ENCODE measurements at regions not wholly inside any gene's neighbourhood (a gene's known extent, or its start where the extent isn't known, plus 50 kb on each side); places are given as distances from the start of the nearest gene placed in this dataset.
"Not testable (repeated sequence)": the region's sequence is repeated elsewhere in the genome, so short reads cannot be mapped to it uniquely, and the experiment has no call there.

- DNase-seq = no peak
These were observed 394.9 kb upstream of the RGS17 start for GRCh38 chr6:153525998-153526397.

DNA sequence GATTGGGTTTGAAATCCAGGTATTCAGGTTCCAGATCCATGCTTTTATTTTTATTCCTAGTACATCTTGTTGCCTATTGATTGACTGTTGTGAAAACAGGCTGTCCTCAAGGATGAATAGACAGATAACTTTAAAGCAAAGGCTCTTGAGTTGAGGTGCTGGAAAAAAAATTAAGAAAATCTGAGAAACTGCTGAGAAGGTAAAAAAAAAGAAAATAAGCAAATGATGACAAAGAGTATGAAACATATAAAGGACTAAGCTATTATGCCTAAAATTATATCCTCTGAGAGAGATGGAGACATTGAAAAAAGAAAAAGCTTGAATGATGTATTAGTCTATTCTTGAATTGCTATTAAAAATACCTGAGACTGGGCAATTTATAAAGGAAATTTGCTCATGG is 392.3 kb upstream of the RGS17 start:
- no peak for DNase-seq

DNA sequence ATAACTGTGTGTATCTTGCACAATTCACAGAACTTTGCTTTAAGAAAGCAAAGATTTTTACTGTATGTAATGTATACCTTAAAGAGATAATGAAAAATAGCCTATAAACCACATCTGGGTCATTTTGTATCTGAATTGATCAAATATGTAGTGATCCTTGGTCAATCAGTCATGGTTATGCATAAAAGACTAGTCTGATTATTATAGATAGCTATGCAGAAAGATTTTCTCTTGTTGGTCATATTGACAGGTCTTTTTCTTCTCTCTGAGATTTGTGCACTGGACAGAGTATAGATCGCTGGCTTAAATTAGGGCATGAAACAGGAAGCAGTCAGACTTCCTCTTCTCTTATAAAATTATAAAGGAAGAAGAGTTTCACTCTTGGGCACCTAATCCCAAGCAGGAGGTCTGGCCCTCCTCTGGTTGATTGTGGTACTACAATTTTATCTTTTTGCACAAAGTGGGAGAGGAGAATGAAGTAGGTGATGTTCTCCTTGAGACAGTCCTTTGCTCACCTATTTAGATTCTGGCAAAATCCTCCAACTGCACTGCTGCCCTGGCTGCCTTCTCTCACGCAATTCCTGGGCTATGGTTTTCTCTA is 380.9 kb upstream of the RGS17 start:
- DNase-seq = peak; percentile 17

DNA sequence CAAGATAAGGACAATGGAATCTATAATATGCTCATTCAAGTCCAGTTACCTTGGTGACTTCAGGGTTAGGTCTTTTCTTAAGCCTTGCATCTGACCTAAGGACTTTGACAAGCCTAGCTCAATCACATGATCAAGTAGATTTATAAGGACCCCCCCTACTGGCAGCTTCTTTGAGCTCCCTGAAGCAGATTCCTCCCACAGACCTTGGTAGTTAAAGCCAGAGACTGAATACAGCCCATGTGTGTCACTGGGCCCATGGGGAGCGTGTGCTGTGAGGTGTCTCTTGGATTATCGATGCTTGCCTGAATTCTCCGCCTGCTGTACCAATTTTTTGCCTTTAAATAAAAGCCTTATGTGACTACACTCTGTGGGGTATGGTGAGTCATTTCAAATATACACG is 372.7 kb upstream of the RGS17 start:
- DNase-seq = peak; percentile 27

GRCh38 chr6:153493501-153493900 is 362.4 kb upstream of the RGS17 start:
- no peak for DNase-seq

DNA sequence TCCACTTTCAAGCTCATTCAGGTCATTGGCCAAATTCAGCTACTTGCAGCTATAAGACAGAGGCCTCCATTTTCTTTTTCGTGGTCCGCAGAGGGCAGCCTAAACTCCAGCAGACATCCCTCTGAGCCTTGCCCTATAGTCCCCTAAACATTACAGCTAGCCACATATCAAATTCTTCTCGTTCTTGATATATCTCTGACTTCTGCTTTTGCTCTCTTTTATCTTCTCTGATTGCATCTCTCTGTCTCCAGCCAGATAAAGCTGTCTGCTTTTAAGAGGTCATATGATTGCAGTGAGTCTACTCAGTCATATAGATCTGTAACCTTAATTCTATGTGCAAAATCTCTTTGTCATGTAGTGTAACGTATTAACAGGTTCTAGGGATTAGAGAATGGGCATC is 358.4 kb upstream of the RGS17 start:
- DNase-seq = no peak

DNA sequence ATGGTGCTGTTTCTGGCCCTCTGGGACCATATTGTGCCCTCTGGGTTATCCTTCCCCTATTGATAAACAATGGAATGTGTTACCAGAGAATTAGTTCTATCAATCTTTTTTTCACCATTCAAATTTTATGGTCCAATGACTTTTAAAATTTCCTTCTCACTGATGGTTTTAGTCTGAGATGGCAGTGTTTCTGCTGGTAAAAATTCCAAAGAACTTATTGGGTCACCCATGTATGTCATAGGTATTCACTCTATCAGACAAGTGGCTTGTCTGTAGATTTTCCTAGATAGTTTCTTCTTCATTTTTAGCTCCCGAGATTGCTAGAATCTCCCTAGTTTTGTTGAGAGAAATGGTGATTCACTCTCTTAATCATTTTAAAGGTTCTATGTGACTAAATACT is 357.2 kb upstream of the RGS17 start:
- DNase-seq = no peak

DNA sequence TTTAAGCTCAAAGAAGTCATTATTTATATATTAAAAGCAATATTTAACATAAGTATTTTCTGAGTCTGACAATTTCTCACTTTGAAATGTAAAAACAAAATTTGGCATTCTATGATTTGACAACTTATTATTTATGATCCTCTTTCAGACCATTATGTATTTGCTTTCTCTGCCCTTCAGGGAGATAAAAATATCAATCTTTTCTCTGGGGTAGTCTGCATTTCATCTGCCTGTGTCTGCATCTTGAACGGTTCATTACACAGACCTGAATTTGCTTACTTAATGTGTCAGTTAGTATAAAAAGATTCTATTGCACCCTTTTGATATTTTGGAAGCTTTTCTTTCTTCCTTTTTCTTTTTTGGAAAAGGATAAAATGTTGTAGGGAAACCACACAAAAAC is 354.0 kb upstream of the RGS17 start:
- no peak for DNase-seq

DNA sequence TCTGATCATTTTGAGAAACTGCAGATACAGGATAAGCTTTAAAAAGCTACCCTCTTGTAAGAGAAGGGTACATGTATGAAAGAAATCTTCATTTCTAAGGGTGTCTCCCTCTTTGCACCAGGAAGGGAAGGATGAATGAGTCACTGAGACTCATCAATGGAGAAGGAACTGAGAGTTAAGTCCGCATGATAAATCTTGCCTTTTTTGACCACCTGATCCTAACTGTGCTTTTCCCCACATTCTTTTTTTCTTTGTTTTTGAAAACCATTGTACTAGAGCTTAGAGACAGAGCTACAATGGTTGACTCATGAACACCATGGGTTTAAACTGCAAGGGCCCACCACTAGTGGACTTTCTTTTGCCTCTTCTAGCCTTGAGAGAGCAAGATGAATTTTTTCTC is 353.0 kb upstream of the RGS17 start:
- no peak for DNase-seq

- DNase-seq = no peak
These were observed 345.2 kb upstream of the RGS17 start for GRCh38 chr6:153476243-153476642.

- no peak for DNase-seq
These were observed 334.0 kb upstream of the RGS17 start for GRCh38 chr6:153465050-153465449.

DNA sequence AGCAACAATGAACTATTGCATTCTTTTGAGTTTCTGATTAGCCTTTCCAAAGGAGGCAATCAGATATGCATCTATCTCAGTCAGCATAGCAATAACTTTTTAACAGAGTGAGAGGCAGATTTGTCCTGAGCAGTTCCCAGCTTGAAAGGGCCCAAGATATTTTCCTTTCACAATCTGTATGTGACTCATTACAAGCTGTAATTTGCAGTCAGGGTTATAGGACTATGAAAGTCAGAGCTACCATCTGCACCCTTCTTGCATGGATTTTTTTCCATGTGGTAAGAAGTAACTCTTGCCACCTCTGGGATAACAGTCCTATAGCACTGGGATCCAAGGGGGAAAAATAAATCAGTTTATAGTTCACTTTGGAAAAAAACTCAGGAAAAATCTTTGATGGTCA is 318.2 kb upstream of the RGS17 start:
- DNase-seq = no peak

DNA sequence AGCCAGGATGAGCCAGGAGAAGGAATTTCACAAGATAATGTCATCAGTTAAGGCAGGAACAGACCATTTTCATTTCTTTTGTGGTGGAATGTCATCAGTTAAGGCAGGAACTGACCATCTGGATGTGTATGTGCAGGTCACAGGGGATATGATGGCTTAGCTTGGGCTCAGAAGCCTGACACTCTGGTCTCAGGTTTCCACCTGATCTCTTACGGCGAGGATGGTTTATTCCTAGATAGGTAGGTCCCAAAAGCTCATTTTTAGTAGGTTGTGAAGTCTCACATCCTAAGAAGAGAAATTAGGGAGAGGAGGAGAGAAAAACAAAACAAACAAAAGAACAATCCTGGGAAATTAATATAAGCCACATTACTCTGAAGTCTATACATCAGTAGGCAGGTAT is 311.7 kb upstream of the RGS17 start:
- DNase-seq = not testable (repeated sequence)

DNA sequence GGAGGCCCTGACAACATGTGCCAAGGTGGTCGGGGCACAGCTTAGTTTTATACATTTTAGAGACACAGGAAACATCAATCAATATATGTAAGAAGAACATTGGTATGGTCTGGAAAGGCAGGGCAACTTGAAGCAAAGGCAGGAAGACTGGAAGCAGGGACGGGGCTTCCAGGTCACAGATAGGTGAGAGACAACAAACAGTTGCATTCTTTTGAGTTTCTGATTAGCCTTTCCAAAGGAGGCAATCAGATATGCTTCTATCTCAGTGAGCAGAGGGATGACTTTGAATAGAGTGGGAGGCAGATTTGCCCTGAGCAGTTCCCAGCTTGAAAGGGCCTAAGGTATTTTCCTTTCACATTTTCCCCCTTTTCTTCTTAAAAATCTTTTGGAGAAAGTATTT is 311.0 kb upstream of the RGS17 start:
- no peak for DNase-seq

DNA sequence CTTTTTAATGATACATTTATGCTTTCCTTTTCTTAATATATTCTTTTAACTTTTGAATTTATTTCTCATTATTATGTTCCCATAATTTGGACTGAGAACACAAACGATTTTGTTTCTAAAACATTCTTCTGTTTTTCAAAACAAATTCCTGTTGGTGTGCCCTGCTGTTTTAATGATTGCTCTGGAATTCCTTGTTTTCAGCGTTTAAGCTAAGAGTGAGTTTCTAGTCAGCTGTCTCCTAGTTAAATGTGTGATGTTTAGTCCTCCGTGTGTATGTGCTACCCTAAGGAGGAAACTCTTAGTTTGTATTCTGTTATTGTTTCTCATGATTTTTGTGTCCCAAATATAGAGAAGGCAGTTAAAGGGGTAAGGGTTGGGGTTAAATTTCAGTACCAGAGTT is 306.1 kb upstream of the RGS17 start:
- DNase-seq = peak; percentile 17

DNA sequence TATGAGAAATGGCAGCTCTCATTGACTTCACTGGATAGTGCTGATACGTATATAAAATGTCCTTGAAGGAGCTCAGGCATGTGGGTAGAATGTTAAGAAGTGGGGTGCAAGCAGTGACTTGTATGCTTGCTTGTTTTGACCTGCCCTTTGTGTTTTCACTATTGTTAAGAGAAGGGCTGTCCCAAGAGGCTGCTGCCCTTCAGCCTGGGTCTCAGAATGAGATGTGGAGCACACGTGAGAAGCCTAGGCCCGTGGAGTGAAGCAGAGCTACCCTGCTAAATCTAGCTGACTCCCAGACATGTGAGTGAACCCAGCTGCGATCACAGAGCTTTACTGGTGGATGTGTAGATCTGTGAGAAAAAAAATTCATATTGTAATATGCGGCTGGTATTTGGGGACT is 305.3 kb upstream of the RGS17 start:
- DNase-seq = peak; percentile 23

DNA sequence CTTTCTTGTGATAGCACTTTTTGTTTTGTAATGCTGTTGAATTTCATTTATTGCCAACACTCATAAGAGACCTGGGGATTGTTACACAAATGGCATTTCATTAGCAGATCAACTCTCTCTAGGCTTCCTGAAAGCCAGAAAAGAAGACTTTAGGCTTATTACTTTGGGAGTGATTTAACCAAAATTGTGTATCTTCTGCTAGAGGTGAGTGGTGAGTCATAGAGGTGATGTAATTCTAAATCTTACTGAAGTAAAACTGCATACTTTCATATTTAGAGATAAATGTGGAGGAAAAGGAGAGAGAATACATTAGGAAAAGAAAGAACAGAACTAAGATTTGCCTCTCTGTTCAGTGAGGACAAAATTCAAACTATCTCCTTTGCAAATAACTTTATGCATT is 304.7 kb upstream of the RGS17 start:
- DNase-seq = no peak

DNA sequence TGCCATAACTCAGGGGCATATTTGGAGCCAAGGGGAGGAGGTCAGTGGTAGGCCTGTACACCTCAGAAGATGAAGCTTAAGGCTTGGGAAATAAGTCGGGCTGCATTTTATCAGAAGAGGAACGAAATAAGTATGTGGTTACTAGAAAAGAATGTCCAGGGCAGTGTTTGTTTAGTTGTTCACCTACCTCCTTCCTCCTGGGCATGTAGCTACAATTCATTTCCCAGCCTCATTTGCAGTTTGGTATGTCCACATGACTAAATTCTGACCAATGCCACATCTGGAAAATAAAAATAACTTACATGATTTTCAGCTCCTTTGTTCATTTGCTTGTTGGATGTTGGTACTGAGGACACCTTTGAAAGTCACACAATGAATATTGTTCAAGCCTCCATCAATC is 294.5 kb upstream of the RGS17 start:
- DNase-seq = no peak

DNA sequence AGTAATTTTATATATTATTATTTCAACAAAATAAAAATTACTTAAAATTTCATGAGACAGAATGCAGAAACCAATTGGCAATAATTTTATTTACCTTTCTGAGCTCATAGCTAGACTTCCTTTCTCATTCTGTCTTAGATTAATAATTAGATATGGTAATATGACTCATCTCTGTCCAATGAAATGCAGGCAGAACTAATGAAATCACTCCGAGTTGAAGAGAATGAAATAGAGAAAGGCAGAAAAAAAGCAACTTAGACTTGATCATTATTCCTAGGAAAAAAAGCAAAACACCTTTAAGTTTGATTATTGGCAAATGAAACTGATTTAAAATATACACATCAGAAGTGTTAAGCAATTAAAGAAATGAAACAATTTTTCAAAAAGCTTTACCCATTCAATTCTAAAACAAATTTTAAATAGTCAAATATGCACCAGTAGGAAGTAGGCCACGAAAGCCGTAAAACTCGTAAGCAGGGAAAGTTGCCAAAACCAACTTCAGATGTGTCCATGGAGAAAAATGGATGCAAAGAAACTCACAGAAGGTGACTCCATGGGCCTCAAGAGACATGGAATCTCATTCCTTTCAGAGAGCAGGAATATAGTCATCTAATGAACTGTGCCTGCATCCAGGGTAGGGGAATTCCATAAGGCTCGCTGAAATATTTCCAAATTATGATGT is 293.8 kb upstream of the RGS17 start:
- DNase-seq = no peak

GRCh38 chr6:153412519-153412918 is 281.4 kb upstream of the RGS17 start:
- no peak for DNase-seq

- no peak for DNase-seq
These were observed 280.1 kb upstream of the RGS17 start for GRCh38 chr6:153411070-153411648.

GRCh38 chr6:153405931-153406330 is 274.8 kb upstream of the RGS17 start:
- DNase-seq = no peak

DNA sequence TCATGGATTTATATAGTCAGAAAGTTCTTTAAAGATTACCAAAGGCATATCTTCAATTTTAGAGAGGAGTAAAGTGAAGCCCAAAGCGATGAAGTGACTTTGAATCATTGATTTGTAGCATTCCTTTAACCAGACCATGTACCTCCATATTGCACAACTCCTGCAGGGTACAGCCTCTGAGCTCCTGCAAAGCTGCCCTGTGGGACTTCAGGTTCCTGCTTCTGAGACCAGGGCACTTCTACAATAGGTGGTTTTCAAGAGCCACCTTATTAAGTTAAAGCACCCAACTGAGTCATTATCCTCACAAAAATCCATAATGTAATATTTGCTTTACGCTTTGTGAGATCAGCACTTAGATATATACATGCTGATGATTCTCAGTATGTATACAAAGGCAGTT is 270.7 kb upstream of the RGS17 start:
- no peak for DNase-seq

DNA sequence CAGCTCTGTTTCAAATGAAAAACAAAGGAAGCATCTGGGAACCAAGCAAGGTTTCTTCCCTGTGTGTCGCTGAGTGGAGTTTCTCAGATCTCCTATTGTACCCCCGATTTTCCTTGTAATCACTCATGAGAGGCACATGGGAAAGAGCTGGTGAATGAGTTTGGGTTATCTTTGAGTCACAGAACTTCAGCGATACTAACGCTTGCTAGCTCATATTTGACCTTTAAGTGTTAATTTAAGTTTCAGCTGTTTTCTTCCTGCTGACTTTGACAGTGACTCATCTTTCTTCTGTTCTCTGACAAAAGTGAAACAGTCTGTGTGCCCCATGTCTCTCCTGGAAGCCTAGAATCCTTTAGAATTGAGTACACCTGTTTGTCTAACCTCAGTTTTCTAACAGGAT is 261.1 kb upstream of the RGS17 start:
- no peak for DNase-seq

DNA sequence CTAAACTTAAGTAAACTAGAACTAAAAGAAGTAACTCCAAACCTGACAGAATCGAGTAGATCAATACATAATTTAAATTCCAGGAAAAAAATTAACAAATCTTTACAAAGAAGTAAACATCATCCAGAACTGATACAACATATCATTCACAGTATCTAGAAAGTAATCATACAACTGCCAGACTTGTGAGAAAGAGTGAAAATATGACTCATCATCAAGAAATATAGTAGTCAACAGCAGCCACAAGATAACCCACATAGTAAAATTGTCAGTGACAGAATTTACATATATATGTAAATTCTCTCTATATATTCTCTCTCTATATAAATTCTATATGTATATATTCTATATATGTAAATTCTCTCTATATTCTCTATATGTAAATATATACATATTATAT is 242.8 kb upstream of the RGS17 start:
- DNase-seq = no peak

Measured in retina (tissue), 1 donor.